ENCODE measurements at regions not wholly inside any gene's neighbourhood (a gene's known extent, or its start where the extent isn't known, plus 50 kb on each side); places are given as distances from the start of the nearest gene placed in this dataset.

DNA sequence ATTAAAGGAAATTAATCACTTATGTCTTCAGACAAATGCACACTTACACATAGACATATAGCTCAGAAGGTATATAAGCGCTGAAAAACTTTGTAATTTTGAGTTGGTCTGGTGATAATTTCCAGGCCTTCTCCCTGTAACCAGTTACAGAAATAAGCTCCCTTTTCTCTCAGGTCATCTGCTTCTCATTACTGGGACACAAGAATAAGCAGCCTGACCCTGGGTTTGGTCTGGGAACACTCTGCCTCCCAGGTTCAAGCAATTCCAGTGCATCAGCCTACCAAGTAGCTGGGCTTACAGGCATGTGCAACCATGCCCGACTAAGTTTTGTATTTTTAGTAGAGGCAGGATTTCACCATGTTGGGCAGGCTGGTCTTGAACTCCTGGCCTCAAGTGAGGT lies 274.5 kb downstream of the LMO7 start:
- Histone ChIP-seq H3K9me3 (no peaks in the 10 kb centered on the region), H3K27me3 (no peaks in the 10 kb centered on the region), H3K36me3 (no peaks in the 10 kb centered on the region), H3K4me1 (no peaks in the 10 kb centered on the region), H3K27ac (no peak overlapping the region), H3K4me3 (no peak overlapping the region)
- TF ChIP-seq, protein P1, sequence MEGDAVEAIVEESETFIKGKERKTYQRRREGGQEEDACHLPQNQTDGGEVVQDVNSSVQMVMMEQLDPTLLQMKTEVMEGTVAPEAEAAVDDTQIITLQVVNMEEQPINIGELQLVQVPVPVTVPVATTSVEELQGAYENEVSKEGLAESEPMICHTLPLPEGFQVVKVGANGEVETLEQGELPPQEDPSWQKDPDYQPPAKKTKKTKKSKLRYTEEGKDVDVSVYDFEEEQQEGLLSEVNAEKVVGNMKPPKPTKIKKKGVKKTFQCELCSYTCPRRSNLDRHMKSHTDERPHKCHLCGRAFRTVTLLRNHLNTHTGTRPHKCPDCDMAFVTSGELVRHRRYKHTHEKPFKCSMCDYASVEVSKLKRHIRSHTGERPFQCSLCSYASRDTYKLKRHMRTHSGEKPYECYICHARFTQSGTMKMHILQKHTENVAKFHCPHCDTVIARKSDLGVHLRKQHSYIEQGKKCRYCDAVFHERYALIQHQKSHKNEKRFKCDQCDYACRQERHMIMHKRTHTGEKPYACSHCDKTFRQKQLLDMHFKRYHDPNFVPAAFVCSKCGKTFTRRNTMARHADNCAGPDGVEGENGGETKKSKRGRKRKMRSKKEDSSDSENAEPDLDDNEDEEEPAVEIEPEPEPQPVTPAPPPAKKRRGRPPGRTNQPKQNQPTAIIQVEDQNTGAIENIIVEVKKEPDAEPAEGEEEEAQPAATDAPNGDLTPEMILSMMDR (IDR thresholded peaks at IDR 0.05) = no peak
- DNase-seq (ENCODE audit: low spot score) = no peak

Measured in right atrium auricular region (tissue), 2 donors.